ENCODE measurements at regions not wholly inside any gene's neighbourhood (a gene's known extent, or its start where the extent isn't known, plus 50 kb on each side); places are given as distances from the start of the nearest gene placed in this dataset.

DNA sequence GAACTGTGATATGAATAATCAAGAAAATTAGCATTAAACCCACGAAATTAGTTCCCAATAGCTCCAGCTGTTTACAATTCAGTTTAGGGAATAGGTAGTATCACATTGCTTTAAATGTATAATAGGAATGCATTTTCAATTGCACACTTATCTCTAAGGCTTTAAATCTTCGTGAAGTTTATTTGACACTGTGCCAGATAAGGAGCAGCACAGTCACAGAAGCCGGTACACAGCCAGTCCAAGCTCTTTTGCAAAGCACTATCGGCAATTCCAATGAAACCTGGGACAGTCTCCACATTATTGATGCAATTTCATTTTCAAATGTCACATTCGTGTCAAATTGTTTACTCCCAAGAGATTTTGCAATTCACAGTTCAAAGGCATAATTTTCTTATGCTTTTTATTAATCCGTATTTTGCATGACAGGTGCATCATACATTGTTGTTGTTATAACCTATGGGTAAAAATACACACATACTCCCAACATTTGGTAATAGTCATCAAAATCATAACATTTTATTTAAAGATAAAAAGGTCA, 602.8 kb downstream of the RPS29 start:
- H2BK5ac ChIP-seq (ENCODE audit: insufficient read length, low read length): no peak overlapping the region

More for the DNA sequence above, 602.8 kb downstream of the RPS29 start:
- H2BK15ac ChIP-seq (ENCODE audit: low read depth, low read length): no peak overlapping the region
- H3K4me1 Mint-ChIP-seq: peaks cover 0 to 2% of the 10 kb centered on the region in 2 experiments; a peak in 2 of 4 replicates
- H3T11ph ChIP-seq (ENCODE audit: low read length): no peak overlapping the region
- no peak overlapping the region for H4K91ac ChIP-seq (ENCODE audit: insufficient read length, low read depth, low read length)
- H4K5ac ChIP-seq (ENCODE audit: insufficient read length, low read depth, low read length): no peak overlapping the region
- H3K9me3 Mint-ChIP-seq: no peaks in the 10 kb centered on the region
- no peak overlapping the region for H3K4ac ChIP-seq (ENCODE audit: low read depth, low read length)
- H3K23ac ChIP-seq (ENCODE audit: insufficient read length, low read depth, low read length): no peak overlapping the region
- TF ChIP-seq, protein P1, sequence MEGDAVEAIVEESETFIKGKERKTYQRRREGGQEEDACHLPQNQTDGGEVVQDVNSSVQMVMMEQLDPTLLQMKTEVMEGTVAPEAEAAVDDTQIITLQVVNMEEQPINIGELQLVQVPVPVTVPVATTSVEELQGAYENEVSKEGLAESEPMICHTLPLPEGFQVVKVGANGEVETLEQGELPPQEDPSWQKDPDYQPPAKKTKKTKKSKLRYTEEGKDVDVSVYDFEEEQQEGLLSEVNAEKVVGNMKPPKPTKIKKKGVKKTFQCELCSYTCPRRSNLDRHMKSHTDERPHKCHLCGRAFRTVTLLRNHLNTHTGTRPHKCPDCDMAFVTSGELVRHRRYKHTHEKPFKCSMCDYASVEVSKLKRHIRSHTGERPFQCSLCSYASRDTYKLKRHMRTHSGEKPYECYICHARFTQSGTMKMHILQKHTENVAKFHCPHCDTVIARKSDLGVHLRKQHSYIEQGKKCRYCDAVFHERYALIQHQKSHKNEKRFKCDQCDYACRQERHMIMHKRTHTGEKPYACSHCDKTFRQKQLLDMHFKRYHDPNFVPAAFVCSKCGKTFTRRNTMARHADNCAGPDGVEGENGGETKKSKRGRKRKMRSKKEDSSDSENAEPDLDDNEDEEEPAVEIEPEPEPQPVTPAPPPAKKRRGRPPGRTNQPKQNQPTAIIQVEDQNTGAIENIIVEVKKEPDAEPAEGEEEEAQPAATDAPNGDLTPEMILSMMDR (conservative IDR thresholded peaks at IDR 0.05): no peak
- H3K27ac ChIP-seq (ENCODE audit: insufficient read length, low read depth, low read length): no peak overlapping the region
- H3K4me1 ChIP-seq (ENCODE audit: insufficient read depth, low read length): no peaks in the 10 kb centered on the region
- no peak overlapping the region for H2BK120ac ChIP-seq (ENCODE audit: low read depth, low read length, poor library complexity, severe bottlenecking)
- H2AFZ ChIP-seq (ENCODE audit: low read length): no peak overlapping the region
- no peak overlapping the region for H2BK12ac ChIP-seq (ENCODE audit: insufficient read length, low read depth, low read length)
- H3K9me3 ChIP-seq (ENCODE audit: control insufficient read depth, low read depth, low read length): no peaks in the 10 kb centered on the region
- DNase-seq: no peak
- H3K56ac ChIP-seq (ENCODE audit: insufficient read length, low read depth, low read length): no peak overlapping the region
- no peaks in the 10 kb centered on the region for H4K20me1 ChIP-seq (ENCODE audit: control insufficient read depth, insufficient read depth, insufficient read length)
- H3K23me2 ChIP-seq (ENCODE audit: insufficient read length, low read depth, low read length, poor library complexity, severe bottlenecking): no peaks in the 10 kb centered on the region
- H3K79me2 ChIP-seq (ENCODE audit: insufficient read depth, low read length): no peaks in the 10 kb centered on the region
- no peaks in the 10 kb centered on the region for H3K27me3 ChIP-seq (ENCODE audit: insufficient read depth, low read length)
- H2AK5ac ChIP-seq (ENCODE audit: insufficient read length, low read length): no peak overlapping the region
- no peak overlapping the region for H3K27ac Mint-ChIP-seq
- WGBS (ENCODE audit: extremely low coverage, insufficient read length, low lambda C conversion rate): no CpG with 5 or more reads among the region's 6 CpGs
- H4K8ac ChIP-seq (replicated peaks; ENCODE audit: insufficient read length, low read depth, low read length): no peak overlapping the region
- no peak overlapping the region for H3K4me3 Mint-ChIP-seq
- H3K14ac ChIP-seq (ENCODE audit: insufficient read depth, low read length): no peak overlapping the region
- no peak overlapping the region for H3K9ac ChIP-seq (ENCODE audit: extremely low read depth, insufficient read length, low read length)
- H3K18ac ChIP-seq (ENCODE audit: insufficient read length, low read depth, low read length): no peak overlapping the region
- no peaks in the 10 kb centered on the region for H3K79me1 ChIP-seq (ENCODE audit: insufficient read depth, low read depth, low read length, poor library complexity, severe bottlenecking)
- H3K36me3 Mint-ChIP-seq (ENCODE audit: insufficient read depth in 1 of 3, low read depth in 3 of 3): no peaks in the 10 kb centered on the region
- H2BK20ac ChIP-seq (ENCODE audit: low read depth, low read length, poor library complexity, severe bottlenecking): no peak overlapping the region
- H3K27me3 Mint-ChIP-seq (ENCODE audit: low read depth): no peaks in the 10 kb centered on the region
- H3K4me2 ChIP-seq (ENCODE audit: insufficient read depth, insufficient read length, low read length): no peak overlapping the region

Data from H9 (cell line).